Lung (tissue), 11 donors: ENCODE measurements at regions not wholly inside any gene's neighbourhood (a gene's known extent, or its start where the extent isn't known, plus 50 kb on each side); places are given as distances from the start of the nearest gene placed in this dataset.

Experiments
- ATAC-seq: fragments of 200-7000 bp; cut with Tn5 transposase; one replicate; pipeline ENCODE4 v1.9.1; 2020; ENCODE audit warnings: moderate number of reproducible peaks; ENCODE audit not compliant: insufficient read depth, low FRiP score
- DNase-seq, 3 donors: peaks; one replicate each; pipeline ENCODE4 v3.0.0-alpha.2; 2013 to 2017
- H3K27ac ChIP-seq, 2 donors: one replicate each; pipeline ENCODE4 v1.5.1; 2013; ENCODE audit warnings: mild to moderate bottlenecking in 2 of 2, moderate library complexity in 2 of 2, control low read depth in 1 of 2, inconsistent platforms in 1 of 2, low read depth in 1 of 2, low read length in 1 of 2
- H3K27me3 ChIP-seq, 3 donors: one replicate each; pipeline ENCODE4 v1.5.1; 2013; ENCODE audit warnings: low read length in 2 of 3; ENCODE audit not compliant: control insufficient read depth in 3 of 3, insufficient read depth in 3 of 3
- H3K36me3 ChIP-seq, 4 donors: one replicate each; pipeline ENCODE4 v1.5.1; 2013; ENCODE audit warnings: low read length in 4 of 4, mild to moderate bottlenecking in 1 of 4, moderate library complexity in 1 of 4; ENCODE audit not compliant: control insufficient read depth in 4 of 4, insufficient read depth in 4 of 4
- H3K4me1 ChIP-seq, 5 donors: one replicate each; pipeline ENCODE4 v1.5.1; 2013; ENCODE audit warnings: low read length in 5 of 5, mild to moderate bottlenecking in 2 of 5, moderate library complexity in 1 of 5; ENCODE audit not compliant: control insufficient read depth in 5 of 5, insufficient read depth in 5 of 5
- H3K4me3 ChIP-seq: one replicate; pipeline ENCODE4 v1.5.1; 2013; ENCODE audit warnings: mild to moderate bottlenecking, control low read depth, moderate library complexity
- H3K9ac ChIP-seq, 2 donors: one replicate each; pipeline ENCODE4 v1.5.1; 2013; ENCODE audit warnings: low read length in 2 of 2, control low read depth in 1 of 2; ENCODE audit not compliant: insufficient read depth in 1 of 2
- H3K9me3 ChIP-seq, 4 donors: one replicate each; pipeline ENCODE4 v1.5.1; 2013; ENCODE audit warnings: low read length in 3 of 4, mild to moderate bottlenecking in 1 of 4, moderate library complexity in 1 of 4; ENCODE audit not compliant: control insufficient read depth in 4 of 4, insufficient read depth in 3 of 4
- WGBS, 2 donors: extraction: QIAGEN DNeasy Blood & Tissue Kit; methylation state at CpG; one replicate each; pipeline ENCODE4 v1.1.7; 2013; 5-methylcytosine and 5-hydroxymethylcytosine counted together
- TF ChIP-seq, protein P1 (sequence below): IDR thresholded peaks from 2 replicates; pipeline ENCODE4 v1.5.1; 2012; ENCODE audit warnings: mild to moderate bottlenecking; ENCODE audit errors: control extremely low read depth, extremely low read depth
- donor health status: control.
- donor health status: control.
- donor health status: Bipolar disorder and iron deficiency.
- donor health status: healthy.
- donor health status: DM: yes; HTN: yes; CAD: no.

DNA sequence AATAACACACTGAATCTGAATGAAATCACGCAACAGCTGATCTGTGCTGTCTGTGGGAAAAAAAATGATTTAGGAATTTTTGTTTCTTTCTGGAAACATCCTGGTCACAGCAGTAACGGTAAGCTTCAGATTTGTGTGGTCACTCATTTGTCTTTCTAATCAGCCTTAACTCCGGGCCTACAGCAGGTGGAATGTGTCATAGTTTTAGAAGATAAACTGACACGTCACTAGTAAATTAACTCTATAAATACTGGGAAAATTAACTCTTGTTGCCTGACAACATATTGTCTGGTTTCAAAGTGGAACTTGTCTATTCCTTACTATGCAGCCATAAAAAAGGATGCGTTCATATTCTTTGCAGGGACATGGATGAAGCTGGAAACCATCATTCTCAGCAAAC is 58.1 kb upstream of the NCK2 start:
- H3K9me3 ChIP-seq, result no peaks in the 10 kb centered on the region
- H3K27ac ChIP-seq, result no peak overlapping the region
- no peak overlapping the region for H3K9ac ChIP-seq
- no peak overlapping the region for H3K4me3 ChIP-seq
- H3K36me3 ChIP-seq, result no peaks in the 10 kb centered on the region
- DNase-seq (no peak), ATAC-seq (no peak)
- TF ChIP-seq, protein P1, sequence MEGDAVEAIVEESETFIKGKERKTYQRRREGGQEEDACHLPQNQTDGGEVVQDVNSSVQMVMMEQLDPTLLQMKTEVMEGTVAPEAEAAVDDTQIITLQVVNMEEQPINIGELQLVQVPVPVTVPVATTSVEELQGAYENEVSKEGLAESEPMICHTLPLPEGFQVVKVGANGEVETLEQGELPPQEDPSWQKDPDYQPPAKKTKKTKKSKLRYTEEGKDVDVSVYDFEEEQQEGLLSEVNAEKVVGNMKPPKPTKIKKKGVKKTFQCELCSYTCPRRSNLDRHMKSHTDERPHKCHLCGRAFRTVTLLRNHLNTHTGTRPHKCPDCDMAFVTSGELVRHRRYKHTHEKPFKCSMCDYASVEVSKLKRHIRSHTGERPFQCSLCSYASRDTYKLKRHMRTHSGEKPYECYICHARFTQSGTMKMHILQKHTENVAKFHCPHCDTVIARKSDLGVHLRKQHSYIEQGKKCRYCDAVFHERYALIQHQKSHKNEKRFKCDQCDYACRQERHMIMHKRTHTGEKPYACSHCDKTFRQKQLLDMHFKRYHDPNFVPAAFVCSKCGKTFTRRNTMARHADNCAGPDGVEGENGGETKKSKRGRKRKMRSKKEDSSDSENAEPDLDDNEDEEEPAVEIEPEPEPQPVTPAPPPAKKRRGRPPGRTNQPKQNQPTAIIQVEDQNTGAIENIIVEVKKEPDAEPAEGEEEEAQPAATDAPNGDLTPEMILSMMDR, result no peak
- 74 to 82% methylated on average over 5 of the region's 5 CpGs for whole genome bisulfite sequencing, 2 donors
- peaks cover 0 to 16% (median 2%) of the 10 kb centered on the region in 5 donors for H3K4me1 ChIP-seq
- H3K27me3 ChIP-seq, result no peaks in the 10 kb centered on the region

DNA sequence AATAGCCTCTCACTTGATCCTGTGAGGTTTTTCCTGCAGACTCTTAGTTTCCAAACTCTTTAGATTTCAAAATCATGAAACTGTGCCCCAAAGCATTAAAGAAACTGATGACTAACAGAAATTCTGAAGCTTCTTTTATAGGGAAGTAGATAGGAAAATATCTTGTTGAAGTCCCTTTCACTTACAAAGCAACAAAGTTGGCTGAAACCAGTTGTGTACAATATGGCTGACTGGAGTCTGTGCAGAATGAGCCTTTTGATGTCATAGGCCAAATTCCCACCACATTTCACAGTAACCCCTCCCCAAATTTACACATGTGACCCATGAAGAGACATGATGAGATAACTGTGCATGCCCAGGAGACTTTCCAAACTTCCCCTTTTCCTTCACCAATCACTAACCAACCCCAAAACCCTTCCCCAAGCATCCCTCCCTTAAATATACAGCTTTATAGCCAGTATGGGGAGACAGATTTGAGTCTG is 61.7 kb upstream of the NCK2 start:
- TF ChIP-seq, protein P1, result no peak
- ATAC-seq (no peak), DNase-seq (peak in 2 of 3 donors; percentile 47 to 67)
- no peaks in the 10 kb centered on the region for H3K36me3 ChIP-seq
- H3K9ac ChIP-seq, result no peak overlapping the region
- peaks cover 0 to 16% (median 3%) of the 10 kb centered on the region in 5 donors for H3K4me1 ChIP-seq
- no peak overlapping the region for H3K4me3 ChIP-seq
- no peak overlapping the region for H3K27ac ChIP-seq
- H3K9me3 ChIP-seq, result peaks cover 0 to 2% (median 0%) of the 10 kb centered on the region in 4 donors
- no peaks in the 10 kb centered on the region for H3K27me3 ChIP-seq

DNA sequence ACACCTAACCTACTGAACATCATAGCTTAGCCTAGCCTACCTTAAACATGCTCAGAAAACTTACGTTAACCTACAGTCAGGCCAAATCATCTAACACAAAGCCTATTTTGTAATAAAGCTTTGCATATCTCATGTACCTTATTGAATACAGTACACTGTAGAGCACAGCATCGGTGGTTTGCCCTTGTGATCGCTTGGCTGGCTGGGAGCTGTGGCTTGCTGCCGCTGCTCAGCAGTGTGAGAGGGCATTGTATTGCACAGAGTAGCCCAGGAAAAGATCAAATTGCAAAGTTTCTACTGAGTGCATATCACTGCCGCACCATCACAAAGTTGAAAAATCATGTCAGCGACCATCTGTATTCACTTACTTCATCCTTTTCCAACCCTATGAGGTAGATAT is 62.3 kb upstream of the NCK2 start:
- ATAC-seq (no peak), DNase-seq (no peak)
- TF ChIP-seq, protein P1, result no peak
- Histone ChIP-seq H3K9me3 (peaks cover 0 to 2% (median 0%) of the 10 kb centered on the region in 4 donors), H3K36me3 (no peaks in the 10 kb centered on the region), H3K9ac (no peak overlapping the region), H3K27ac (no peak overlapping the region), H3K4me3 (no peak overlapping the region), H3K27me3 (no peaks in the 10 kb centered on the region), H3K4me1 (peaks cover 0 to 16% (median 3%) of the 10 kb centered on the region in 5 donors)
- 80 to 87% methylated on average over 6 of the region's 6 CpGs for WGBS, 2 donors

DNA sequence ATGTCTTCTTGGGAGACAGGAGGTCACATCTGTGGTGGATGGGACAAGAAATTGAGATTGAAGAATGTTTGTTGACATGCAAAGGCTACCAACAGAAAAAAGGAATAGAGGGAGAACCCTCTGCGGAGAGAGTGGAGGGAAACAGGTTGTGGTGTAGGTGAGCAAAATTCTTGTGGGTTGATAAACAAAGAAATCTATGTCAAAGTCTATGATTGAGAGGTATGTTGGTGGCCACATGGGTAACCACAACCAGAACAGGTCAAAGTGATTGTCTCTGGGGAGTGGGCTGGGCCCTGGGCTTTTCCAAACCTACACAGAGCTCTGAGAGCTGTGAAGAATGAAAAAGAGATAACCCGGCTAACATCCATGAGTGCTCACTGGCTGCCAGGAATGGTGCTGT is 62.8 kb upstream of the NCK2 start:
- no peaks in the 10 kb centered on the region for H3K27me3 ChIP-seq
- peaks cover 0 to 2% (median 0%) of the 10 kb centered on the region in 4 donors for H3K9me3 ChIP-seq
- no peak for ATAC-seq
- H3K36me3 ChIP-seq, result no peaks in the 10 kb centered on the region
- no peak overlapping the region for H3K27ac ChIP-seq
- H3K9ac ChIP-seq, result no peak overlapping the region
- no peak for DNase-seq
- H3K4me1 ChIP-seq, result peaks cover 0 to 16% (median 3%) of the 10 kb centered on the region in 5 donors
- H3K4me3 ChIP-seq, result no peak overlapping the region
- TF ChIP-seq, protein P1, result no peak
- 93 to 98% methylated on average over 2 of the region's 2 CpGs for WGBS, 2 donors
